K562 (cell line): ENCODE measurements at regions not wholly inside any gene's neighbourhood (a gene's known extent, or its start where the extent isn't known, plus 50 kb on each side); places are given as distances from the start of the nearest gene placed in this dataset.

Experiments used
- ATF1 ChIP-seq, 2 experiments: fragments of 450-650 bp in 1 of 2; IDR thresholded peaks; 2 replicates each; pipeline ENCODE4 v1.6.1; 2016; ENCODE audit warnings: missing compliant biosample characterization in 1 of 2, missing genetic modification characterization in 1 of 2
- CHD2 ChIP-seq: IDR thresholded peaks from 2 replicates; pipeline ENCODE4 v1.6.1; 2011; ENCODE audit warnings: low read depth, low read length
- ELF4 ChIP-seq: fragments of 450-650 bp; formaldehyde crosslinking; IDR thresholded peaks from 2 replicates; pipeline ENCODE4 v1.4.0; 2022; ENCODE audit warnings: missing genetic modification characterization
- NBN ChIP-seq: fragments of 450-650 bp; IDR thresholded peaks from 2 replicates; pipeline ENCODE4 v1.6.1; 2016; ENCODE audit warnings: low read depth, mild to moderate bottlenecking
- NCOA2 ChIP-seq, 2 experiments: fragments of 450-650 bp; IDR thresholded peaks; 2 replicates each; pipeline ENCODE4 v1.6.1; 2018; ENCODE audit warnings: mild to moderate bottlenecking in 2 of 2, moderate library complexity in 1 of 2; ENCODE audit not compliant: partially characterized antibody in 2 of 2
- POLR2AphosphoS5 ChIP-seq: IDR thresholded peaks from 2 replicates; pipeline ENCODE4 v1.6.1; 2011; ENCODE audit warnings: mild to moderate bottlenecking, low read depth, low read length, moderate library complexity; ENCODE audit not compliant: control insufficient read depth, insufficient read depth
- SETDB1 ChIP-seq: IDR thresholded peaks from one replicate; pipeline ENCODE4 v1.6.1; 2012; ENCODE audit warnings: low read length, control low read depth, inconsistent platforms
- ZNF232 ChIP-seq: sonication (generic); formaldehyde crosslinking; IDR thresholded peaks from 2 replicates; pipeline ENCODE4 v1.8.0; 2022; ENCODE audit warnings: mild to moderate bottlenecking, missing genetic modification reagents
- ZNF778 ChIP-seq: fragments of 450-650 bp; formaldehyde crosslinking; IDR thresholded peaks from 2 replicates; pipeline ENCODE4 v1.4.0; 2020; ENCODE audit warnings: mild to moderate bottlenecking, moderate library complexity

DNA sequence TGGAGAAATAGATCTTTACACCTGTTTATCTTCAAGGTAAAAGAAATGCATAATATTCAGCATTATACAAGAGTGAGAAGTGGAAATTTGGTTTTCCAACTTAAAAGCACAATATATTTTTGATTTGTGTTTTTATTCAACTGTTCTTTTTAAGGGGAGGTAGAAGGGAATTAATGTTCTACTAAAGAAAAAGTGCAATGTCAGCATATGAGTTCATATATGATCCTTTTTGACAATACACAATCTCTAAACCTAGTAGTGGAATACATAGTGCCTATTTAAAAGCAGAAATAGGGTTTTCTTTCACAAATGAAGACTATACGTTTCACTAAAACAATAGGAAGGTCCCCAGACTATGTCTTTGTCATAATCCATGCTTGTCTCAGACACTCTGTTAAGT, 63.2 kb upstream of the ATP5MC3 start:
- TF ChIP-seq NCOA2 (IDR thresholded peaks at IDR 0.05; ENCODE audit: partially characterized antibody in 2 of 2) (no peak), CHD2 (no peak), POLR2AphosphoS5 (no peak), ATF1 (CRISPR knock-in tag; IDR thresholded peaks at IDR 0.05) (no peak), ATF1 (tag; IDR thresholded peaks at IDR 0.05) (no peak), SETDB1 (no peak), ELF4 (CRISPR knock-in tag) (no peak), ZNF232 (CRISPR knock-in tag) (no peak), ZNF778 (CRISPR knock-in tag) (no peak), NBN (no peak)
